ENCODE measurements at regions not wholly inside any gene's neighbourhood (a gene's known extent, or its start where the extent isn't known, plus 50 kb on each side); places are given as distances from the start of the nearest gene placed in this dataset.
"Not testable (repeated sequence)": the region's sequence is repeated elsewhere in the genome, so short reads cannot be mapped to it uniquely, and the experiment has no call there.

DNA sequence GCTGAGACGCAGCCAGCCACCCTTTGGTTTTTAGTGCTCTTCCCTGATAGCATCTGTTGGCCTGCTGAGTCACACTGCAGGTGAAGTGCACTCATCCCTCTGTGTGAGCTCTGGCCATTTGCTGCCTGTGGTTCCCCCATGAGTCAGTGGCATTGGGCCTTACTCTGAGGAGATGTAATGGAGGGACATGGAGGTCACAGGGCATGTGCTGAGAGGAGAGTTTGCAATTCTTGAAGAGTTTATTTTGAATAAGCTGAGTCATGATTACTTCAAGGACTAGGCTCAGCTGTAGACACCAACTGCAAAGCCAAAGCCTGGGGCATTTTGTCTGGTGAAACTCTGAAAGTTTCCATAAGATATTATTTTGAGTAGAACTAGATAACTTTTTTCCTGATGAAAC, 200.3 kb downstream of the BCL2L11 start:
- DNase-seq: not testable (repeated sequence)

DNA sequence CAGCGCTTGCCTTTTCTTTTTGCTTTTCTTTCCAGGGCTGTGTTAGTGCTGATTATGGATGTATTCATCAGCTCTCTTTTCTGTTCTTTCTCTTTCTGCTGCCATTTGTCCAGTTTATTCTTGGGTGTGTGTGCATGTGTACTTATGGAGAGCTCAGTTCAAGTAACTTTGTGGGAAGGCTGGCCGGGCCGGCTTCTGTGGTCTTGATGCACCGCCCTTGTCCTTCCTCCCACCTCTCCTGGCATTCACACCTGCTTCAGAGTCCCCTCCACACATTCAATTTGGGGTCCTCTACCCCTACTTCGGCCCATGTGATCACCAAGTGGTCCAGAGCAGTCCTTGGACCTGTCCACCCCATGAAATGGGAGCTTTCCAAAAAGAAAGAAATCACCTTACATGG, 202.7 kb downstream of the BCL2L11 start:
- not testable (repeated sequence) for DNase-seq

GRCh38 chr2:111327726-111328125, 207.0 kb downstream of the BCL2L11 start:
- DNase-seq: not testable (repeated sequence)

DNA sequence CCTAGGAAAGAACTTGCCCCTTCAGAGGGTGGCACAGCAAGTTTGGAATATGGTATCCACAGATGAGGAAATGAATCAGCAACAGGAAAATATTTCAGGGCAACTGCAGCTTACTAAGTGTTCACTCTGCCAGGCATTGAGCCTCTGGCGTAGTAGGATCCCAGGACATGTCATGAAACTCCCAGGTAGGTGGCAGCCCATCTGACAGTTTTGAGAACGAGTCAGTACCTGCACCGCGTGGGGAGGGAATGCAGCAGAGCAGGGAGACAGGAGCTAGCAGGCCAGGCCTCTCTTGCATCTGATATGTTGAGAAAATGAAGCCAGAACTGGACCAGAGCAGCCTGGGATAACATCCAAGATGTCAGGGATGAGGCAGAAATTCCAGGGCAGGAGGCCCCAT, 208.6 kb downstream of the BCL2L11 start:
- not testable (repeated sequence) for DNase-seq

- not testable (repeated sequence) for DNase-seq
Measured at GRCh38 chr2:111331099-111331724, 210.5 kb downstream of the BCL2L11 start.

GRCh38 chr2:111335220-111335907, 214.7 kb downstream of the BCL2L11 start:
- not testable (repeated sequence) for DNase-seq

DNA sequence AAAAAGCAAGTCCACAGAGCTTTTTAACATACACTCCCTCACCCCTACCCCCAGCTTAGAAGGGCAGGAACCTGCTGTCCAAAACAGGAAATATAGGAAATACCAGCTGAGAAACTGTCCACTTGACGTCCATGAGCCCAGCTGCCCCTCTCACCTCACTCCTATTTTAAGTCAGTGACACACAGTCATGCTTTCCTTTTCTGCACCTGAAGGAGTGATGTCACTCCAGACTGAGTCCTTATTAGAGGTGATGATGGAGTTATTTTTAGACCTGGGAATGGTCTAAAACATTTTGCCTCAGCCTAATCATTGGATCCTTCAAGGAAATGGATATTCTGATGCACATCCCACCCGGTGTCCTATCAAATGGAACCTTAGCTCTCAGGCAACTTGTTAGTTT, 217.8 kb downstream of the BCL2L11 start:
- not testable (repeated sequence) for DNase-seq

- not testable (repeated sequence) for DNase-seq
Measured at GRCh38 chr2:111339476-111339875, 218.8 kb downstream of the BCL2L11 start.

DNA sequence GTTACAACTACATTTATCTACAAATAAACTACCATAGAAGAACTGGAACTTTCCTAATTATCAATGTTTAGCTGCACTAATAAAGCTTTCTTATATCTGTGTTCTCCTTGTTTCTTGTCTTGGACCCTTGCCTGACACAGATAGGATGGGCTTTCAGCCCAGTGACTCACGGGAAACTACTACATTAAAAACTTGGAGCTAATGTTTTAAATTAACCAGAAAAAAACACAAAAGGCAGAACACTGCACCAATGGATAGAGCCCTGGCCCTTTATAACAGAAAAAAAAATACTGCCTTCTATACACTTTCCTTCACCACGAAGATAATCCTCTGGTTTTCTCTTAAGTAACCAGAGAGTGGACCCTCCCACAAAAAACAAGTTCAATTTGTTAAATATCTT, 223.9 kb downstream of the BCL2L11 start:
- not testable (repeated sequence) for DNase-seq

DNA sequence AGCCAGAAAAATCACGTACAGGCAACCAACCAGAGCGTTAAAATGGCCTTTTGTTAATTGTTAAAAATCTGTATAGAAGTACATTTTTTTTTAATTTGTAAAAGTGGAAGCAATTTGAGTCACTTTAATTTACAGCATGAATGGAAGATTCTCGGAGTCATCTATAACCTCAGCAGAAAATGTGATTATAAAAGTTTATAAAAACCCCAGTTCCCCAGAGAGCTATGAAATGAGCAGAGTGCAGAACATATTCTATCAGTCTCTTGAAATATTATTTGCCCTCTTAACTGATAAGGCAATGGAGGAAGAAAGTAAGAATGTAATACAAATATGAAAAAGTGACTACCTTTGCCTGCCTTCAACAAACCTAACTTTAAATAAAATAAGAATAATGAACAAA, 224.7 kb downstream of the BCL2L11 start:
- not testable (repeated sequence) for DNase-seq

DNA sequence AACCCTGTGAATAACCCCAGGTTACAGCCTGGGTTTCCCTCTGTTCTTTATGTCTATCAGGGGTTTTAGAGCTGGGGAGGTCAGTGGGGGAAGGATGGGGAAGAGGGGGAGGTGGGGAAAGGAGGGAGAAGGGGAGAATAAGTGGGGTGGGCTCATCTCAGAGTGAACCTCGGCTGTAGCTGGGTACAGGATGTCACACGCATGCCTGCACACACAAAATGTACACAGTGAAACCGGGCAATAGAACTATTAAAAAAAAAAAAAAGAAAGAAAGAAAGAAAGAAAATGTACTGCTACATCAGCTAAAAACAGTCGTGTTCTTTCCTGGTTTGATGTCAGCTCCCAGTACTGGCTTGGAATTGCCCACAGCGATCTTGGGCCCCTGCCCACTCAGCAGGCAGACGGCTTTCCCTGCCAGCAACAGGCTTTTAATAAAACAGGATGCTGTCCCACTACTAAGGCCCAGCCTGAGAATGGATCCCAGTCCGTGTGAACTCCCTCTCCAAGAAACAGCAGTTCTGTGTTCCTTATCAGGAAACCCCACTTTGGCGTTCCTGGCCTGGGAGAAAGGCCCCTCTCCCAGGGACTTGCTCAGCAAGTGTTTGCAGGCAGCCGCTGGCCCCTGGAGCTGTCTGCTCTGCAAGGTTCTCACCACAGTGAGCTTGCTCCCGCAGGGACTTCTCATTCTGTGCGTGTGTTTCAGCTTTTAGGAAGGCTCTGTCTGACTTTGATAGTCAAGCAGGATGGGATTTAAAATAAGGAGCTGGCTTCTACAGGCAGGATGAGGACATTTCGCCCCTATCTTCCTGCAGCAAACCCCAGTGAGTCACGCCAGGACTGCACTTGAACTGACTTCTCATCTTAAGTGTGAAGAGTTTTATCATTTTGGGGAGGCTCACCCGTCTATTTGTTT, 225.6 kb downstream of the BCL2L11 start:
- DNase-seq: not testable (repeated sequence)

DNA sequence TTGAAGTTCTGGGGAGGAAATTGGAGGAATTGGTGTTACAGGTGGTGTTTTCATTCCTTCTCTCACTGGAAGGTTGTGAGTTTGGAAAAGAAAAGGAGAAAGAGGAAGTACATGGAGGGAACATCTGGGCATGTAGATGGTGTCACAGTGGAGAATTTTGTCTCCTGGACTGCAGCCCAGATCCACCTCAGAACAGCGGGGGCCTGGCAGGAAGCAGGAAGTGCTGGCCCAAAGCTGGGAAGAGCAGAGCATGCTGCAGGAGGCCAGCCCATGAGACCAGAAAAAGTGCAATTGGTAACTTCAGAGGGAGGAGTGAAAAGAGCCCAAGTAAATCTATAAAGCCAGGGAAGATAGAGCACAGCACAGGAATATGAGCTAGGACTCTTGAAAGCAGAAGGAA, 227.0 kb downstream of the BCL2L11 start:
- not testable (repeated sequence) for DNase-seq

DNA sequence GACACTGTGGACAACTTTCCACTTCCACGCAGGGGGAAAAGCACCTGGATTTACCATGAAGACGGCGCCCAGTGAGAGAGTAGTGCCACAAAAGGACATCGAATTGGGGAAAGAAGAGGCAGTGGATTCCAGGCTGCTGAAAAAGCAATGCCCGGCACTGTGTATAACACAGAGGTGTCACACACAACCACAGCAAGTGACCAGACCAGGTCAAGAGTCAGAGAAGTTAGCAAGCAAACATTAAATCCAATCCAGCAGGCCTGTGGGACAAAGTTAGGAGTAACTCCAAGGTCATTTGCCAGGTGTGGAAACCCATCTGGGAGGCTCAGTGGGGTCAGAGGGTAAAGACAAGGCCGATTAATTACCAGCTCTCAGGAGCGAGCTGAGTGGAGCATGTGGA, 227.6 kb downstream of the BCL2L11 start:
- DNase-seq: not testable (repeated sequence)

- not testable (repeated sequence) for DNase-seq
Measured at GRCh38 chr2:111355022-111355817, 234.5 kb downstream of the BCL2L11 start.

DNA sequence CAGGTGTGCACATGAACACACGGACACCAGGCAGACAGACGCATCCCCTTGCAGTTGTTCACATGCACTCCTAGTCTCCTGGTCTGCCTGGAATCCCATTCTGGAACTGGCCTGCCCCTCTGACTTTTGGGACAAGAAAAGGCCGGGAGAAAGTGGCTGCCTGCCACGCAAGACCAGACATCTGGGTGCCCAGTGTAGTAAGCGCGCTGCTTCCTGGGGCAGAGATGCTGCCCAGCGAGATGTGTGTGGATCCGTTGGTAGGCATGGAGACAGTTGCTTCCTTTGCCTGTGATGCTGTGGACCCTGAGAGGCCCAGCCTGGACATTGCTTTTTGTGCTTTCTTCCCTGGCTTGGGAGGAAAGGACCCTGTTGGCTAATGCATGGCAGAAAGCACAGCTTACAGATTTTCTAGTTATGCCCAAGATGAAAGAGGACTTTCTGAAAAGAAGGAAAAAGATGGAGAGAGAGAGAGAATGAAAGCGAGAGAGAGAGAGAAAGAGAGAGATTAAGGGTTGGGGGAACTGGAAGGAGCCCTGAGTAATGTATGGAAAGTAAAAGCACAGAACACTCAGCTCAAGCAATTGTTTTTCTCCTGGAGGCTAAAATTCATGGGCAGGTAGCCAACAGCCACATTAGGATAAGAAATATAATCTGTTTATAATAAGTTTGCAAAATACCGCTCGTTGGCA, 235.3 kb downstream of the BCL2L11 start:
- not testable (repeated sequence) for DNase-seq

GRCh38 chr2:111356512-111357031, 235.9 kb downstream of the BCL2L11 start:
- DNase-seq: not testable (repeated sequence)

DNA sequence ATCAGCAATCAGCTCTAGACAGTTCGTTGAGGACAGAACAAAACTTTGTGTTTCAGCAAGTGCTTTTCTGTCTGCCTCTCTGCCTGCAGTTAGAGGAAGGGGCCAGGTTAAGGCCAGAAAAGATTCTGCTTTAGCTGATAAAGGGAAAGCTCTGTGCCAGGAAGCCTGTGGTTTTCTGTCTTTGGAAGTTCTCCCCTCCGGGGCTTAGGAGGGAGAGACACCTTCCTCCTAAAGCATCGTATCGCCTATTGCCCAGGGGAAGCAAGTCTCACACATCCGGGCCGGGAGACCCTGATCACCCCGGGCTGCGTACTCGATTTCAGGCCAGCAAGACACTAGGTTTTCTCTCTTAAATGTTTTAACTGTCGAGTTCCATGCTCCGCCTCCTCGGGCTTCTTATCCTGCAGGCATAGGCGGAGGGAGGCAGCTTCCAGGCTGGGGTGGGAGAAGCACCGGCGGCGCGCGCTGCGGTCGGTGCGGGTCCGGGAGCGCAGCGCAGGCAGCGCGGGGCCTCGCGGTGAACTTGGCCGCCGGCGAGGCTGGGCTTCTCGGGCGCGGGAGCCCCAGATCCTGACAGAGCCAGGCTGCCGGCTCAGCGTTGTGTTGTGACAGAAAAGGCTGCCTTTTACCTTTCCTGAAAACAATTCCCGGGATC, 245.4 kb downstream of the BCL2L11 start:
- DNase-seq: not testable (repeated sequence)

DNA sequence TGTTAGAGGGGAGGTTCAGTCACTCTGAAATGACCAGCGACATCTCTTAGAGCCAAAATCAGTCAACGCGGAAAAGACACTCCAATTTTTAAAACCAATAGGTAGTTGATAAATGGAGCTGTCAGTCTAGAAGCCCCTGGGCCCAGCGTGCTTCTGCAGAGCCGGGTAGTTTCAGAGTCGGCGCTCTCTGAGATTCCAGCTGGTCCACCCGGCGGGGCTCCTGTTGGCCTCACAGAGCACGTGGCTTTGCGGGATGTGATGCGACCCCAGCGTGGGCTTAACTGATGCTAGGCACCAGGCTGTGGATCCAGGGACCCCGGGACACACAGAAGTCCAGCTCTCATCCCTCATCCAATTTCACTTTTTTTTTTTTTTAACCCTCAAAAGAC, 245.9 kb downstream of the BCL2L11 start:
- not testable (repeated sequence) for DNase-seq

DNA sequence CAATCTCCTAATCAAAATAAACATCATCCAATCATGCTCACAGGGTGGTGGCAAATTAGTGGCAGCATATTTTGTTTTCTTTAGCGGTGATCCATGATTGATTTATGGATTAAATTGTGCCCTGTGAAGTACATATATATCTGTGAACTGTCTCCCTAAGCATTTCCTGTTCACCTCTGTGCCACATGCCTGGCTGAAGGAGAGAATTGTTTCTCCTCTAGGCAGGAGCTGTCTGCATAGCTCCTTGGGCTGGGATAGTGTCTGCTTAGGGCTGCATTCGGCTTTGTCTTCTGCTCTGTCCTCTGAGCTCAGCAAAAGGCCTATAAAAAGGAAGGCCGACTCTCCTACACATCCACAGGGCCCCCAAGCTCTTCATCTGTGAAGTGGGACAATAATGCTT, 246.4 kb downstream of the BCL2L11 start:
- DNase-seq: not testable (repeated sequence)

- not testable (repeated sequence) for DNase-seq
Measured at GRCh38 chr2:111367871-111368270, 247.2 kb downstream of the BCL2L11 start.

DNA sequence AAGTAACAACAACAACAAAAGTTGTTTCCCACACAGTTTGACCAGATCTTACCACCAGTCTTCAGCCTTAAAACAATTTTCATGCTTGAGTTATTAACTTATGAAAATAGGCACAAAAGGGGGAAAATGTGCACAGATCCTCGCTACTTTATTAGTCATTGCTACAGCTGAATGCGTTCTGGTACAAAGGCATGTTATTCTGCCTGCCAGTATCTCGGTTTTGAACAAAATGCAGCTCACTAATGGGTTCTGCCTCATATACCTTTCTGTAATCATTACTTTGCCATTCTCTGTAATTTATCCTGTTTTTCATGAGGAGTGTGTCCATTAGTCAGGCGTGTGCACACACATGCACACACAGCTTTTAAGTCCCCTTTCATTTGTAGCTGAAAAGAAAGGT, 247.6 kb downstream of the BCL2L11 start:
- not testable (repeated sequence) for DNase-seq
